ENCODE measurements at regions not wholly inside any gene's neighbourhood (a gene's known extent, or its start where the extent isn't known, plus 50 kb on each side); places are given as distances from the start of the nearest gene placed in this dataset.

DNA sequence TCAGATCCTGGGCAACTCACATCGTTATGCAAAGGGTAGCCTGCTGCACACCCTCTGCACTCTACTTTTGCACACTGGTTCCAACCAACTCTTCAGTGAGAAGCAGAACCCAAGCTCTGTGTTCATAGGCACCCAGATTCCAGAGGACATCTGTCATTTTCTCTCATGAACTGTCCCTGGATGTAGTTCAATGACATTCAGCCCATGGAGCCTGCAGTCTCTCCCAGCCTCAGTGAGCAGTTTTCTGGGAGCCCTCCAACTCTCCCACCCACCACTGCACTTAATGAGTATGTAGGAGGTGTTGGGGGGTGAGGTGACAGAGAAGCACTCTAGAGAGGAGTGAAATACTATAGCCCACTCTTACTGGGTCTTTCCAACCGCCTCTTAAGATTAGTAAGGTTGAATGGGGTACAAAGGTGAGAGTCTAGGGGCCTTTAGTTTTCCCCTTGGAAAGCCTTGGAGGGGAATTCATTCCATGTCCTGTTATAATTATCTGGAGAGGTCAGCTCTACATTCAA, 58.1 kb upstream of the APOBEC4 start:
- no peak for DNase-seq (ENCODE audit: low read depth)

DNA sequence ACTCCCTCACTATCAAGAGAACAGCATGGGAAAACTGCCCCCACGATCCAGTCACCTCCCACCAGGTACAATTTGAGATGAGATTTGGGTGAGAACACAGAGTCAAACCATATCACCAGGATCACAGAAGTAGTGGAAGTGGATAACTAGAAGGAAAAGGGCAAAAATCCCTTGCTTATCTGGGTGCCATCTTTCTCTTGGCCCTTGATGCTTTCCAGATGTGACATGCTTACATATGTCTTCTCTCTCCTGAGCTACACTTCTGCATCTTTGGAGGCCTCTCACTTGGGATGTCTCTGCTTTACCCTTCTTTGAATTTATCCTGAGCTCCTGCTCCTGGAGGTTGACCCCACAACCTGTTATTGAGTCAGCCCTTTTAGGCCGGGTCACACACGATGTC, 57.6 kb upstream of the APOBEC4 start:
- no peak for DNase-seq (ENCODE audit: low read depth)

DNA sequence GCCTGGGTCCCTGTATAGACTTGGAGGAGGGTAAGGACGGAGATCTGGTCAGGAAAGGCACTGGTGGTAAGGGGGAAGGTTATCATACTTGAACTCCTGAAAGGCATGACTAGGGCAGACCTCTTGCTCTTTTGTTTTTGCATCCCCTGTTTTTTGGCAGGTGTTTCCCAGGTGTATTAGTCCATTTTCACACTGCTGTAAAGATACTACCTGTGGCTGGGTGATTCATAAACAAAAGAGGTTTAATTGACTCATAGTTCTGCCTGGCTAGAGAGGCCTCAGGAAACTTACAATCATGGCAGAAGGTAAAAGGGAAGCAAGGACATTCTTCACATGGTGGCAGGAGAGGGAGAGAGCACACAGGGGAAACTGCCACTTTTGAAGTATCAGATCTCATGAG, 57.2 kb upstream of the APOBEC4 start:
- no peak for DNase-seq (ENCODE audit: low read depth)

DNA sequence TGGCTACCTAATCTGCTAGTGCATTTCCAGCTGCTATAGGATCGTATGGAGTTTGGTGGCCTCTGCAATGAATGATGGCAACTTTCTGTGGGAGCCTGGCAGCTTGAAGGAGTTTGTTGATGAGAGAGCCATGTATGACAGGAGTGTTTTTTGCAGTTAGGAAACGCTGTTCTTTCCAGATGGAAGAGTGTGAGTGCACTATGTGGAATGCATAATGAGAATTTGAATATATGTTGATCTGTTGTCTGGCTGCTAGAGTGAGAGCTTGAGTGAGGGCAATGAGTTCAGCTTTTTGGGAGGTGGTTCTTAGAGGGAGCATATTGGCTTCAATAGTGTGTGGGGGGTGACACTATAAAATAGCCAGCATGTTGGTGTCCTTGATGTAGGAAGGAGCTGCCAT, 51.0 kb upstream of the APOBEC4 start:
- DNase-seq (ENCODE audit: low read depth): no peak
